Prostate gland (tissue), 2 donors: ENCODE measurements at regions not wholly inside any gene's neighbourhood (a gene's known extent, or its start where the extent isn't known, plus 50 kb on each side); places are given as distances from the start of the nearest gene placed in this dataset.

Source experiments
- CTCF ChIP-seq, 4 experiments: fragments of 200-600 bp in 2 of 4; fragments of 450-650 bp in 2 of 4; sonication (generic) in 2 of 4; IDR thresholded peaks; 1 replicate in 3 of 4; 2 replicates in 1 of 4; pipeline ENCODE4 v1.5.1; 2016 to 2019; ENCODE audit warnings: antibody characterized with exemption in 4 of 4, mild to moderate bottlenecking in 2 of 4, moderate library complexity in 2 of 4
- POLR2A ChIP-seq: fragments of 450-650 bp; IDR thresholded peaks from one replicate; pipeline ENCODE4 v1.6.1; 2016; ENCODE audit warnings: antibody characterized with exemption, mild to moderate bottlenecking
- POLR2AphosphoS5 ChIP-seq: sonication (generic); formaldehyde crosslinking; IDR thresholded peaks from one replicate; pipeline ENCODE4 v1.6.1; 2017; ENCODE audit warnings: antibody characterized with exemption

- TF ChIP-seq CTCF (IDR thresholded peaks at IDR 0.05) (no peak), POLR2A (no peak), POLR2AphosphoS5 (no peak)
These were observed 148.5 kb upstream of the GATA6 start for GRCh38 chr18:22020867-22021370.
